LNCaP clone FGC (cell line): ENCODE measurements at regions not wholly inside any gene's neighbourhood (a gene's known extent, or its start where the extent isn't known, plus 50 kb on each side); places are given as distances from the start of the nearest gene placed in this dataset.

ENCODE experiments used
- DNase-seq: peaks from one replicate; pipeline ENCODE4 v3.0.0-alpha.2; 2011; ENCODE audit warnings: low read depth
- H3K4me3 ChIP-seq: 2 replicates; pipeline ENCODE4 v1.5.1; 2011; ENCODE audit warnings: mild to moderate bottlenecking, low read depth, low read length, control low read depth
- TF ChIP-seq, protein P1 (sequence below): IDR thresholded peaks from 2 replicates; pipeline ENCODE4 v1.5.1; 2012; ENCODE audit warnings: mild to moderate bottlenecking; ENCODE audit not compliant: control insufficient read depth, insufficient read depth; ENCODE audit errors: extremely low read depth

DNA sequence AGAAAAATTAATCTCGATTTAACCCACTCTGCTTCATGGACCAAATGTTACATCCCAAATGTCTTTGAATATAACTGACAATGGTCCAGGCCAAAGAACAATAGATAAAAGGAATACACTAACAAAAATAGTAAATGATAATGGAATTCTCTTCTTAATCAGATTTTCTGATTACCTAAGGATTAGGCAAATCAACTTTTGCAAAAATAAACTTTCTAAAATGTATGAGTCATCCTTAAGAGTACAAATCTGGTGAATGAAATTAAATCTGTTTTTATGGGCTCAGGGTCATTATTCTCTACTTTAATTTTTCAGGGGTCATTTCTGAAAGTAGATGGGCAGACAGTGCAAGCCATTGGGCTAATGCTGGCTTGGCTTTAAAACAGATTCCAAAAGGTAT, 102.1 kb upstream of the FAM13C start:
- DNase-seq: no peak
- TF ChIP-seq, protein P1, sequence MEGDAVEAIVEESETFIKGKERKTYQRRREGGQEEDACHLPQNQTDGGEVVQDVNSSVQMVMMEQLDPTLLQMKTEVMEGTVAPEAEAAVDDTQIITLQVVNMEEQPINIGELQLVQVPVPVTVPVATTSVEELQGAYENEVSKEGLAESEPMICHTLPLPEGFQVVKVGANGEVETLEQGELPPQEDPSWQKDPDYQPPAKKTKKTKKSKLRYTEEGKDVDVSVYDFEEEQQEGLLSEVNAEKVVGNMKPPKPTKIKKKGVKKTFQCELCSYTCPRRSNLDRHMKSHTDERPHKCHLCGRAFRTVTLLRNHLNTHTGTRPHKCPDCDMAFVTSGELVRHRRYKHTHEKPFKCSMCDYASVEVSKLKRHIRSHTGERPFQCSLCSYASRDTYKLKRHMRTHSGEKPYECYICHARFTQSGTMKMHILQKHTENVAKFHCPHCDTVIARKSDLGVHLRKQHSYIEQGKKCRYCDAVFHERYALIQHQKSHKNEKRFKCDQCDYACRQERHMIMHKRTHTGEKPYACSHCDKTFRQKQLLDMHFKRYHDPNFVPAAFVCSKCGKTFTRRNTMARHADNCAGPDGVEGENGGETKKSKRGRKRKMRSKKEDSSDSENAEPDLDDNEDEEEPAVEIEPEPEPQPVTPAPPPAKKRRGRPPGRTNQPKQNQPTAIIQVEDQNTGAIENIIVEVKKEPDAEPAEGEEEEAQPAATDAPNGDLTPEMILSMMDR: no peak
- H3K4me3 ChIP-seq: no peak overlapping the region

DNA sequence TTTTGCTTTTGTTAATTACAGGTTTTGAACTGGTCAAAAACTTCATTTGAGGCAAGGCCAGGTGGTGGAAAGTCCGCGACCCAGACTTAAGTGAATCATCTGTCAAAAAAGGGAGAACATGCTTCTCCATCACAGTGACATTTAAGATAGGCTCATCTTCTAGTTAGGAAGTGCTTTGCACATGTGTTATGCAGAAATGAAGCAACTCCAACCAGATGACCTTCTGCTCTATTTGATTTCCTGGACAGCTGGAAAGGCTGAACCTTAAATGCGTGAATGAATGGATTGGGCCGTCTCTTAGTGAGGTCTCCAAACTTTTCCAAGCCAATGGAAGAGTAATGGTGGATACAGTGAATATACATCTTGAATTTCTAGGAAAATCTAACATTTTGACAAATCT, 101.6 kb upstream of the FAM13C start:
- H3K4me3 ChIP-seq: no peak overlapping the region
- TF ChIP-seq, protein P1: no peak
- no peak for DNase-seq

DNA sequence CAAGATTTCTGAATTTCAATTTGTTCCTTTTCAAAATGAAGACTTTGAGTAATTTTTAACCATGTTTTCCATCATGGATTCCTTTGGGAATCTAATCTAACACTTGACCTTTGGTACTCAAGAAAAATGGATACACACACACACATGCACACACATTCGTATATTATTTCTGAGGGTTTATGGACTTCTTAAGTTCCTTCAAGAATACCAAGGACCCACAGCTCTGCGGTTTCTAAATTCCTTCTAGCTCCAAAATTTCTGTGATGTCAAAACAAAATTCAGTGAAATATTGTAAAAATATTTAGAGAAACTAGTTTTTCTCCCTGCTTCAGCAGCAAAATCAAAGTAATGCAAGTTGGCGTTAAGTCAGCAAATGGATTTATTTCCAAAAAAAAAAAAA, 98.3 kb upstream of the FAM13C start:
- TF ChIP-seq, protein P1: no peak
- H3K4me3 ChIP-seq: no peak overlapping the region
- no peak for DNase-seq

DNA sequence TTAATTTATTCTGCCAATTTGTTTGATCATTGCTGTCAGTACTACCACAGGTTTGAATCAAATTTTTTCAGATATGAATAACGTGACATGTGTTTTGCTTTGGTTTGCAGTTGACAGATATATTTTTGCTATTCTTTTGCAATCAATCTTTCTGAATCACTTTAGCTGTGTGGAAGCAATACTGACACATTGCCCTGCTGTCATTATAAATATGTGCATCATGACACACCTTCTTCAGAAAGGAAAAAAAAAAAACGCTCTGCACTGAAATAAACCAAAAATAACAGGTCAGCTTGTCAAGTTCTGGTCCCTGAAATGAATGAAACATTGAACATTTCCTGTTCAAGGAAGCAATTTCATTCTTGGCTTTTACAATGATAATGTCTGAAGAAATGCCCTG, 93.8 kb upstream of the FAM13C start:
- no peak overlapping the region for H3K4me3 ChIP-seq
- TF ChIP-seq, protein P1: no peak
- no peak for DNase-seq

DNA sequence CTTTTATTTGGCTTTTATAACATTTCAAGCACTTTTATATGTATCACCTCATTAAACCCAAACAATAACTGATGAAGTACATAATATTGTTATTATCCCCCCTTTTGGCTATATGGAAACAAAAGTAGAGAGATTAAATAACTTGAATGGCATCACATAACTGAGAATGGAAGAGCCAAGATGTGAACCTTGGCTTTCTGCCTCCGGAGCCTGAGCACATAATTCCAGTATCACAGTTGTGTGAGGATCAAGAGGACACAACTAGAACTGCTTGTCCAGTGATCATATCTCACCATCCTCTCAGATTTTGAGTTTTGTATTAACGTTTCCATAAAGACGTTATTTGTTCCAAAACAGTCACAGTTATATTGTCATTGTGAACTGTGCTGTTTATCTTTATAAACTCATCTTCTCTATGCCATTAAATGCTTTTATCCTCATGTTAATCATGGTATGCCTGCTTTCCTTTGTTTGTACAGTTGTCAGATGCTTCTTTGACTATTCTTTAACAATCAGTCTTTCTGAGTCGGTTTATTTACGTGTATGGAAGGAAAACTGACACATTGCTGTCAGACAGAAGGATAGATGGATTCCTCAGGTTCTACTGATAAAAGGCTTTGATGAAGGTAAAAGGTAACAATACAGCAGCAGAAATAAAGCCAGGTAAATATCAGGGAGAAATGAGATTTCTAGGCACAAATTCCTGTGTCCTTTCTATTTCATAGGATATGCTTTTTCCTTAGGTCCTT, 92.0 kb upstream of the FAM13C start:
- TF ChIP-seq, protein P1: no peak
- DNase-seq: peak; percentile 68
- H3K4me3 ChIP-seq: no peak overlapping the region

DNA sequence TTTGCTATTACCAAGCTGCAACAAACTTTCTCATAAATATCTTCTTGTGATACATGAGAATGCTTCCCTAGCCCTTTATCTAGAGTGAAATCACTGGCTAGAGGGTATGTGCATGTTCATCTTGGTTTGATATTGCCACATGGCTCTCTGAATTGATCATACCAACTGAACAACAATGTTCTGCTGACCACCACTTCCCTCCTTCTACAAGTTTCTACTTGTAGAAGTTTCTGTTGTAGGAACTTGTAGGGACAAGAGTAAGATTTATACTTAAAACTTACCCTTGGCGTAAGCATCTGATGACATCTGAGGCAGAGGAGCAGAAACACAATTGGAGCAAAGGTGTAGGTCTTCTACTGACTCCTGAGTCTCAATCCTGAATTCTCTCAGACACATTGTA, 86.3 kb upstream of the FAM13C start:
- no peak overlapping the region for H3K4me3 ChIP-seq
- TF ChIP-seq, protein P1: no peak
- DNase-seq: no peak

DNA sequence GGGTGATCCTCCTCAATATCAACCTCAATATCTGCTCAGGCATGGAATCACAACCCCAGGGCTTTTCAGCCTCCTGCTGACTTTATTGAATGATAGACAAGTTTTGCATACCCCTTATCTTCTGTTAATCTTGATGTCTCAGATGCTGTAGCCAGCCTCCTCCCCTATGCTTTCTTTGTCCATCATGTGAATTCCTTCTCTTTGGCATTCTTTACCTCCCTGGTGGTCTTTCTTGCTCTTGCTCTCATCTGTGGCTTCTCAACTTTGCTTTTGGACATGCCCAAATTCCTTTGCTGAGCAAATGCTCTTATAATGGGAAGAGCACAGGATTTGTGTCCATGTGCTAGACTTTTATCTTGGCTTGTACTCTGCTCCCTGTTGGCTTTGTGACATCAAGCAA, 73.4 kb upstream of the FAM13C start:
- TF ChIP-seq, protein P1: no peak
- no peak overlapping the region for H3K4me3 ChIP-seq
- DNase-seq: no peak
